K562 (cell line): ENCODE measurements at regions not wholly inside any gene's neighbourhood (a gene's known extent, or its start where the extent isn't known, plus 50 kb on each side); places are given as distances from the start of the nearest gene placed in this dataset.

Source experiments
- BDP1 ChIP-seq: IDR thresholded peaks from 3 replicates; pipeline ENCODE4 v1.6.1; 2011; ENCODE audit not compliant: insufficient read length, insufficient read depth
- DNMT1 ChIP-seq: fragments of 450-650 bp; IDR thresholded peaks from 2 replicates; pipeline ENCODE4 v1.6.1; 2016; ENCODE audit warnings: antibody characterized with exemption, mild to moderate bottlenecking
- E2F3 ChIP-seq: fragments of 250-450 bp; sonication (Bioruptor Pico); IDR thresholded peaks from 2 replicates; pipeline ENCODE4 v1.4.0; 2020; ENCODE audit warnings: mild to moderate bottlenecking
- ELF2 ChIP-seq: fragments of 250-450 bp; sonication (Bioruptor Pico); IDR thresholded peaks from 2 replicates; pipeline ENCODE4 v1.5.0; 2021; ENCODE audit warnings: mild to moderate bottlenecking
- ETV6 ChIP-seq, 3 experiments: fragments of 150-350 bp in 1 of 3; sonication (generic) in 1 of 3; formaldehyde crosslinking in 1 of 3; IDR thresholded peaks; 2 replicates each; pipeline versions ENCODE4 v1.6.1 to v1.8.0; 2014 to 2022; ENCODE audit warnings: borderline replicate concordance in 2 of 3, low read depth in 2 of 3, antibody characterized with exemption in 1 of 3, low read length in 1 of 3, mild to moderate bottlenecking in 1 of 3, missing genetic modification reagents in 1 of 3
- EWSR1 ChIP-seq: fragments of 450-650 bp; IDR thresholded peaks from 2 replicates; pipeline ENCODE4 v1.6.1; 2018; ENCODE audit warnings: borderline replicate concordance, mild to moderate bottlenecking, low read depth, moderate library complexity; ENCODE audit not compliant: partially characterized antibody
- FIP1L1 ChIP-seq: fragments of 200-400 bp; formaldehyde crosslinking; IDR thresholded peaks from 2 replicates; pipeline ENCODE4 v1.6.1; 2018; ENCODE audit warnings: mild to moderate bottlenecking, low read depth, low read length; ENCODE audit not compliant: poor library complexity, severe bottlenecking
- HMG20A ChIP-seq: fragments of 450-650 bp; formaldehyde crosslinking; conservative IDR thresholded peaks from 2 replicates; pipeline ENCODE4 v1.4.0; 2020; ENCODE audit warnings: mild to moderate bottlenecking, mixed read lengths
- HNRNPH1 ChIP-seq: fragments of 200-400 bp; formaldehyde crosslinking; optimal IDR thresholded peaks from 2 replicates; pipeline ENCODE3; 2017; ENCODE audit warnings: low read depth, mild to moderate bottlenecking, low read length, moderate library complexity
- KAT2B ChIP-seq: IDR thresholded peaks from one replicate; pipeline ENCODE4 v1.6.1; 2012; ENCODE audit warnings: low read depth, mild to moderate bottlenecking, control low read depth, inconsistent platforms, low read length, moderate library complexity
- MCM2 ChIP-seq: fragments of 450-650 bp; IDR thresholded peaks from 2 replicates; pipeline ENCODE4 v1.6.1; 2017; ENCODE audit warnings: low read depth, mild to moderate bottlenecking
- NR2C2 ChIP-seq, 2 experiments: fragments of 200-800 bp in 1 of 2; sonication (Bioruptor generic) in 1 of 2; sonication (generic) in 1 of 2; formaldehyde crosslinking in 1 of 2; IDR thresholded peaks; 2 replicates each; pipeline versions ENCODE4 v1.6.1 to v1.8.0; 2016 to 2022; ENCODE audit warnings: mild to moderate bottlenecking in 1 of 2, missing compliant biosample characterization in 1 of 2, missing genetic modification characterization in 1 of 2, missing genetic modification reagents in 1 of 2
- POLR2AphosphoS2 ChIP-seq: IDR thresholded peaks from 2 replicates; pipeline ENCODE4 v1.6.1; 2012; ENCODE audit warnings: low read length, improper control_type of control experiment
- TFAP4 ChIP-seq: sonication (generic); formaldehyde crosslinking; IDR thresholded peaks from 2 replicates; pipeline ENCODE4 v1.8.0; 2022; ENCODE audit warnings: missing genetic modification reagents, mild to moderate bottlenecking, moderate library complexity, borderline replicate concordance
- USF2 ChIP-seq: sonication (generic); formaldehyde crosslinking; IDR thresholded peaks from 2 replicates; pipeline ENCODE4 v1.5.0; 2020; ENCODE audit warnings: missing genetic modification reagents
- ZC3H11A ChIP-seq: IDR thresholded peaks from 2 replicates; pipeline ENCODE4 v1.6.1; 2012; ENCODE audit warnings: low read depth, low read length, improper control_type of control experiment
- ZHX1 ChIP-seq: fragments of 150-350 bp; conservative IDR thresholded peaks from 2 replicates; pipeline ENCODE4 v1.6.1; 2014; ENCODE audit warnings: low read length
- ZNF197 ChIP-seq: fragments of 200-800 bp; sonication (Bioruptor generic); IDR thresholded peaks from 2 replicates; pipeline ENCODE4 v1.6.1; 2016; ENCODE audit warnings: low read depth, missing genetic modification characterization, missing compliant biosample characterization
- ZNF253 ChIP-seq: fragments of 250-450 bp; sonication (Bioruptor Pico); conservative IDR thresholded peaks from 2 replicates; pipeline ENCODE4 v1.6.1; 2021; ENCODE audit warnings: mild to moderate bottlenecking
- ZNF311 ChIP-seq: fragments of 250-450 bp; sonication (Bioruptor Pico); IDR thresholded peaks from 2 replicates; pipeline ENCODE4 v1.4.0; 2020; ENCODE audit warnings: mild to moderate bottlenecking, moderate library complexity
- ZNF324 ChIP-seq: fragments of 250-450 bp; sonication (Bioruptor Pico); IDR thresholded peaks from 2 replicates; pipeline ENCODE4 v1.4.0; 2020; ENCODE audit warnings: mild to moderate bottlenecking
- ZNF384 ChIP-seq: IDR thresholded peaks from 2 replicates; pipeline ENCODE4 v1.6.1; 2012; ENCODE audit warnings: low read depth, low read length, improper control_type of control experiment
- ZNF436 ChIP-seq: fragments of 250-450, 450-650 bp; sonication (Bioruptor Pico); formaldehyde crosslinking; IDR thresholded peaks from 2 replicates; pipeline ENCODE4 v1.7.0; 2020; ENCODE audit warnings: mild to moderate bottlenecking
- ZNF584 ChIP-seq: fragments of 200-800 bp; sonication (Bioruptor generic); IDR thresholded peaks from 2 replicates; pipeline ENCODE4 v1.6.1; 2016; ENCODE audit warnings: low read depth, mild to moderate bottlenecking, missing genetic modification characterization, missing compliant biosample characterization

- TF ChIP-seq E2F3 (no peak; the same call in 1 of the 2 replicates), TFAP4 (CRISPR knock-in tag) (no peak; the same call in 1 of the 2 replicates), ZNF311 (no peak), EWSR1 (no peak), USF2 (CRISPR knock-in tag) (no peak), KAT2B (no peak), POLR2AphosphoS2 (no peak), DNMT1 (peak; percentile 89; the same call in 1 of the 2 replicates), ZNF384 (no peak), FIP1L1 (no peak), NR2C2 (CRISPR knock-in tag; IDR thresholded peaks at IDR 0.05) (no peak), NR2C2 (tag; IDR thresholded peaks at IDR 0.05) (peak; percentile 36; the same call in 1 of the 2 replicates), HMG20A (CRISPR knock-in tag) (no peak), ZC3H11A (no peak), ELF2 (CRISPR knock-in tag) (no peak), ZNF197 (CRISPR knock-in tag) (peak; percentile 72; the same call in 1 of the 2 replicates), ZNF253 (CRISPR knock-in tag) (no peak), ZNF324 (CRISPR knock-in tag) (no peak), BDP1 (no peak), ZHX1 (no peak), MCM2 (no peak), ZNF436 (CRISPR knock-in tag) (no peak), ZNF584 (CRISPR knock-in tag) (no peak), HNRNPH1 (no peak), ETV6 (IDR thresholded peaks at IDR 0.05; ENCODE audit: borderline replicate concordance in 1 of 2, low read depth in 2 of 2, low read length in 1 of 2) (no peak), ETV6 (CRISPR knock-in tag; IDR thresholded peaks at IDR 0.05; ENCODE audit: borderline replicate concordance) (no peak)
Measured at GRCh38 chr12:116492703-116493324, 66.4 kb upstream of the MAP1LC3B2 start (continued).
